HG03432 (cell line): ENCODE measurements at regions not wholly inside any gene's neighbourhood (a gene's known extent, or its start where the extent isn't known, plus 50 kb on each side); places are given as distances from the start of the nearest gene placed in this dataset.
"Not testable (repeated sequence)": the region's sequence is repeated elsewhere in the genome, so short reads cannot be mapped to it uniquely, and the experiment has no call there.

ENCODE experiments used
- ATAC-seq: cut with Tn5 transposase; IDR thresholded peaks from one replicate; pipeline ENCODE4 v1.9.1; 2021; ENCODE audit warnings: mild to moderate bottlenecking, moderate library complexity; ENCODE audit not compliant: unreplicated experiment

DNA sequence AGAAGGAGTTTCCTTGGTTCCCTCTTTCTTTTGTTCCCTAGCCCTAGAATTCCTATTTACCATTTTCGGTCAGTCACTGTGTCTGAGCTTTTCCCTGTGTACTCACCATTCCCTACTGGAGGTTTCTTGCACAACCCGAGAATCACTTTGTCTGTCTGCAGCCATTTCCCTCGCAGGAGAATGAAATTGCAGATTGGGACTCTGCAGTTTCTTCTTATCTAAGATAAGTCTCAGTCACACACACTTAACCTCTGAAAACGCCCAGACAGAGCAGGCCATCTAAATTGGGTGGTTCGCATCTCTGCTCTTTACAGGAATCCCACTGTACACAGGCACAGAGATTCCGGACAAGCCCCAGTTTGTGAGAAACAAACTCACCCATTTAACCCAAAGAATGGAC lies 58.6 kb upstream of the CNTNAP2 start:
- ATAC-seq, result no peak

DNA sequence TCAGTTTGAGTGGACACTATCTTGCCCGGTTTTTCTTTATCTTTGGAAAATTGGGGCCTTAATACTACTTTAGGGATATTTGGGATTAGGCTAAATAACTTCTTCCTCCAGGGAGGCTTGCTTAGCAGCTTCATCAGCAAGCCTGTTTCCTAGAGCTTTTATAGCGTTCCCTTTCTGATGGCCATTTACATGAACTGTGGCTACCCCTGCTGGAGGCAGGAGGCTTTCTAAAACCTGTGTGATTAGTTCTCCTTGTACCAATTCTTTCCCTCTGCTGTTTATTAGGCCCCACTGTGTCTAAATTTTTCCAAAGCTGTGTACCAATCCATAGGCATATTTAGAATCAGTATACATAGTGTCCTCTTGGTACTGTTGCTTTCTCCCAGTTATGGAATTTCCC lies 61.7 kb upstream of the CNTNAP2 start:
- ATAC-seq, result no peak

DNA sequence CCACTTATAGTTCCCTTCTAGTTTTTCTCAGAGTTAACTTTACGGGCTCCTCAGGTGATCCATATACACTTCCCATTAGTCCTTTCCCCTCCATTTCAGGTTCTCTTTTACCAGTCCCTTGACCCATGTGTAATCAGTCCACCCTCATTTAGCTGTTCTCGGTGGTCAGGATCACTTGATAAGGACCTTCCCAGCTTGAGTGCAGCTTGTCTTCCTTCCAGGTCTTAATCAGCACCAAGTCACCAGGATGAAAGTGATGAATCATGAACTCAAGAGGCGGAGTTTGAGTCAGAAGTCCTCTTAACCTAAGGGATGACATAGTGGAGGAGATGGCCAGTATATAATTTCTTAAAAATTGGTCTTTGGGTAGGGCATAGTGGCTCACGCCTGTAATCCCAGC lies 63.1 kb upstream of the CNTNAP2 start:
- ATAC-seq, result no peak

DNA sequence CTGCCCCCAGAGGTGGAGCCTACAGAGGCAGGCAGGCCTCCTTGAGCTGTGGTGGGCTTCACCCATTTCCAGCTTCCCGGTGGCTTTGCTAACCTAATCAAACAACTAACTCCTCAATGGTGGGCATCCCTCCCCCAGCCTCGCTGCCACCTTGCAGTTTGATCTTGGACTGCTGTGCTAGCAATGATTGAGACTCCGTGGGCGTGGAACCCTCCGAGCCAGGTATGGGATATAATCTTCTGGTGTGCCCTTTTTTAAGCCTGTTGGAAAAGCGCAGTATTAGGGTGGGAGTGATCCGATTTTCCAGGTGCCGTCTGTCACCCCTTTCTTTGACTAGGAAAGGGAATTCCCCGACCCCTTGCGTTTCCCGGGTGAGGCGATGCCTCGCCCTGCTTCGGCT lies 73.3 kb upstream of the CNTNAP2 start:
- not testable (repeated sequence) for ATAC-seq

DNA sequence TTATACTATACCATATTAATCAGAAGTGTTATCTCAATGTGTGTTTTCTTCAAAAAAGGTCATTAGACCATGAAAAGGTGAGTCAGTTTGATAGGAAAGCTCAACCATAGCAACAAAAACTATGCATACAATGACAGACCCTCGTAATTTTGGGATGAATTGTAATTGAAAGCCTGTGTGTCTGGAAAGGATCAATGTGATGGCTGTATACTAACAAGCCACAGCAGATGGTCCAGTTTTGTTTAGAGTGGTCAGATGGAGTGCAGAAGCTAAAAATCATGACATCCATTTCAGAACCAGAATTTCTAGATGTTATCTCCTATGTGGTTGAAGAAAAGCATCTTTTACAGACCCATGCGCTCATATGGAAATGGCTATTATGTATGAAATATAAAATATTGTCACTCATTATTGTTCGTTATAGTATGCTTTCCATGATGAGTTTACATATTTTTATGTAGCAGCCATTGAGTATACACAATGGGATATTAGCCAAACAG lies 88.3 kb upstream of the CNTNAP2 start:
- ATAC-seq, result no peak

DNA sequence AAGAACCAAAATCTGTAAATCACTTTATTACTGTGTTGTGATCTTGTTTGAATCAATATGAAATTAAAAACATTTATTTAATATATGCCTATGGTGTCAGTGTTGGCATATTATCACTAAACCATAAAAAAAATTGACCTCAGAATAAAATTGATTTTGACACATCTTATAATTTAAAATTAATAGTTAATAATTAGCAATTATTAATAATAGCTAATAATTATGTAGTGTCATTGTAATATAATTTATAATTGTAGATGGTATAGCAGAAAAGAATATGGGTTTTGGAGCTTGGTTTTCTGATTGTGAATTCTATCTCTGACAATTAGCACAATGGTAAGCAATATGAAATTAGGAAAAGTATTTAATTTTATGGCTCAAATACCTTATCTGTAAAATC lies 89.4 kb upstream of the CNTNAP2 start:
- no peak for ATAC-seq

DNA sequence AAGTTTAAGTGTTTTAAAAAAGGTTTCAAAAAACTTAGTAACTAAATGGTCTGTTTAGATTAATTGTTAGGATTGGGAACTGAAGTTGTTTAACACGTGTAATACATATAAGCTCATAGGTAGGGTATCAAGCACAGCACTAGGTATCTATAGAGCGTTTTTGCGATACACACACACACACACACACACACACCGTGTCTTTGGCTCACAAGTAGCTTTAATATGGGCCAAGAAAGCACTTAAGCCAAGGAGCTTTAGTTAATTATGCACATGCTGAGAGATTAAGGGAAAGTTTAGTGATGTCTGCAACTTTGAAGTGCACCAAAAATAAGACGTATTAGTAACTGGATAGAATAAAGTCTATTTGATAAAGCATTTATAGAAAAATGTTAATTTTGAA lies 93.8 kb upstream of the CNTNAP2 start:
- ATAC-seq, result no peak

DNA sequence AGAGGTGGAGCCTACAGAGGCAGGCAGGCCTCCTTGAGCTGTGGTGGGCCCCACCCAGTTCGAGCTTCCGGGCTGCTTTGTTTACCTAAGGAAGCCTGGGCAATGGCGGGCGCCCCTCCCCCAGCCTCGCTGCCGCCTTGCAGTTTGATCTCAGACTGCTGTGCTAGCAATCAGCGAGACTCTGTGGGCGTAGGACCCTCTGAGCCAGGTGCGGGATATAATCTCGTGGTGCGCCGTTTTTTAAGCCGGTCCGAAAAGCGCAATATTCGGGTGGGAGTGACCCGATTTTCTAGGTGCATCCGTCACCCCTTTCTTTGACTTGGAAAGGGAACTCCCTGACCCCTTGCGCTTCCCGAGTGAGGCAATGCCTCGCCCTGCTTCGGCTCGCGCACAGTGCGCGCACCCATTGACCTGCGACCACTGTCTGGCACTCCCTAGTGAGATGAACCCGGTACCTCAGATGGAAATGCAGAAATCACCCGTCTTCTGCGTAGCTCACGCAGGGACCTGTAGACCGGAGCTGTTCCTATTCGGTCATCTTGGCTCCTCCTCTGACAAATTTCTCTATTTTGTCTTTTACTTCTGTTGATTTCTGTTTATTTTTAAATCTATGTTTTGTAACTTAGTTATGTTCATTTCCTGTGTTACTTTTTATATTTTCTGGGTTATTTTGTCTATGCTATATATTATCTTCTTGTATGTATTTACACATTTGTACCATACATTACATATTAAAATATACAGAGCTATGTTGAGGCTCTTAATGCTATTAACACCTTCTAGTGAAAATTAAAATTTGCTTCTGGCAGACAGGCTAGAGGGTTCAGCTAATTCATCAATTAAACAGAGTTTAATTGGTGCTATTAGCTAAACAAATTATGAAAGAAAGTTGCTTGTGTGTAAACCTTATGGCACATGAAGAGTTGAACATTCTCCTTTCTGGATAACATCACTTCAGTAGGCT lies 97.3 kb upstream of the CNTNAP2 start:
- ATAC-seq, result not testable (repeated sequence)

DNA sequence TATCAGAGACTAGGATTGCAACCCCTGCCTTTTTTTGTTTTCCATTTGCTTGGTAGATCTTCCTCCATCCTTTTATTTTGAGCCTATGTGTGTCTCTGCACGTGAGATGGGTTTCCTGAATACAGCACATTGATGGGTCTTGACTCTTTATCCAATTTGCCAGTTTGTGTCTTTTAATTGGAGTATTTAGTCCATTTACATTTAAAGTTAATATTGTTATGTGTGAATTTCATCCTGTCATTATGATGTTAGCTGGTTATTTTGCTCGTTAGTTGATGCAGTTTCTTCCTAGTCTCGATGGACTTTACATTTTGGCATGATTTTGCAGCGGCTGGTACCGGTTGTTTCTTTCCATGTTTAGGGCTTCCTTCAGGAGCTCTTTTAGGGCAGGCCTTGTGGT lies 99.2 kb upstream of the CNTNAP2 start:
- not testable (repeated sequence) for ATAC-seq

DNA sequence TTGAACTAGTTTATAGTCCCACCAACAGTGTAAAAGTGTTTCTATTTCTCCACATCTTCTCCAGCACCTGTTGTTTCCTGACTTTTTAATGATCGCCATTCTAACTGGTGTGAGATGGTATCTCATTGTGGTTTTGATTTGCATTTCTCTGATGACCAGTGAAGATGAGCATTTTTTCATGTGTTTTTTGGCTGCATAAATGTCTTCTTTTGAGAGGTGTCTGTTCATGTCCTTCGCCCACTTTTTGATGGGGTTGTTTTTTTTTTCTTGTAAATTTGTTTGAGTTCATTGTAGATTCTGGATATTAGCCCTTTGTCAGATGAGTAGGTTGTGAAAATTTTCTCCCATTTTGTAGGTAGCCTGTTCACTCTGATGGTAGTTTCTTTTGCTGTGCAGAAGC lies 102.4 kb upstream of the CNTNAP2 start:
- ATAC-seq, result not testable (repeated sequence)

DNA sequence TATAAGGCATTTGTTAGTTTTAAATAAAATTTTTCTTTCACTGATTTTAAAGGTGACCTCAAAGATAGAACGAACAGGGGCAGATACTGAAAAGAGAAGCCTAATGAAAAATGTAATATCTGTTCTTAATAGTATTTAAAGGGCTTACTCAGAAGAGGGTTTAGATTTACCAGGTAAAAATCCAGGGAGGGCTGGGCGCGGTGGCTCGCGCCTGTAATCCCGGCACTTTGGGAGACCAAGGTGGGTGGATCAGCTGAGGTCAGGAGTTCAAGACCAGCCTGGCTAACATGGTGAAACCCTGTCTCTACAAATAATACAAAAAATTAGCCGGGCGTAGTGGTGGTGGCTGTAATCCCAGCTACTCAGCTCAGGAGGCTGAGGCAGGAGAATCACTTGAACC lies 108.3 kb upstream of the CNTNAP2 start:
- ATAC-seq, result no peak

DNA sequence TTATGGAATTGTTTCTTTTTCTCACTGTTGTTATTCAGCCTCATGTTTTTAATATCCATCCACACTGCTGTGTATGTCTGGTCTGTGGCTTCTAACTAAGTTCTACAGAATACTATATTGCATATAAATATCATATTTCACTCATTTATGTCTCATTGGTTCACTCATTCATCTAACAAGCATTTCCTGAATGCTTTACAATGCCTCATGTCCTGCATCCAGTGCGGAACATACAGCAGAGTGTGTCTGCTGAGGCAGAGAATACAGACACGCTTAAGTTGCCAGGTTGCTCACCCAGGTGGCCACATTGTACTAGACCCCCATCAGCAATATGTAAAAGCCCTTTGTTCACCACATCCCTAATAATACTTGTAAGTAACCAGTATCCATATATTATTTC lies 111.8 kb upstream of the CNTNAP2 start:
- no peak for ATAC-seq

DNA sequence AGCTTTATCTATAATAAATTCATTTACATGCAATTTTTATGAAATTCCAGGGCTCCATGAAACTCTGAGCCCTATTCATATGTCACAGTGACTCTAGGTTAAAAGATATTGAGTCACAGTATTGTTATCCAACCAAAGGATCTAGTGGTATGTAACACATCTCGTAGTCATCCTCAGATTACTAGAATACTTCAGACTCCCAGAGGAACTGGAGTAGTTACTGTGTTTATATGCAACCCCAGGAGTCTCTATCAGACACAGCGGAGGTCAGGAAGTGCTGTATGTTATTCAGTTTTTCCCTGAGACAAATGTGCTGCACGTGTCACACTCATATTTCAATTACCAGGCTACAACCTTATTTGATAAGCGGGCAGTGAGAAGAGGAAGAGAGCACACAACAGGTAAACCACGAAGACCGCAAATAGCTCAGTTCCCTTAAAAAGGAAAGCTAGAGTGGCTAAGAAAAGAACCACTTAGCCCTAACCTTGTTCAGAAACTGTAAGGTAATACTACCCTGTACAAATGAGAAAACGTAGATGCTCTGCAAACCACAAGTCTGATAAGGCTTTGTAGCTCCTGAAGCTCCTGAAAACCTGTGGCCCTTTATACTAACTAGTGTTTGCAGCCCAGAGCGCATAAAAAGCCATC lies 114.0 kb upstream of the CNTNAP2 start:
- peak; percentile 93 for ATAC-seq

DNA sequence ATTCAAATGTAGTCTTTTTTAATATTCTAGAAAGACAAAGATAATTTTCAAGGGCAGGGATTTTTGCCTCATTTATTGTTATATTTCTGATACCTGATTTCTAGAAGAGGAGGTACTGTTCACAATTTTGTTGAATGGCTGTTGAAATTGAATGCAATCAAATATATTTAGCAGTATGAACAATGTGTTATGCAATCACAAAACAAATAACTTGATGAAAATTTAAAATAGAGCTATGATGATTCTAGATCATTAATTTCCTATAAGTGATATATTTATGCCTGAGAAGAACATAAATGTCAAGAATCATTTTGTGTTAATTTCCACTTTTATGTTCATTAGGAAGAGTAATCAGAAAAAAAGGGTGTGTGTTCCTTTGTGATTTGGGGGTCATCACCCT lies 114.6 kb upstream of the CNTNAP2 start:
- ATAC-seq, result no peak

DNA sequence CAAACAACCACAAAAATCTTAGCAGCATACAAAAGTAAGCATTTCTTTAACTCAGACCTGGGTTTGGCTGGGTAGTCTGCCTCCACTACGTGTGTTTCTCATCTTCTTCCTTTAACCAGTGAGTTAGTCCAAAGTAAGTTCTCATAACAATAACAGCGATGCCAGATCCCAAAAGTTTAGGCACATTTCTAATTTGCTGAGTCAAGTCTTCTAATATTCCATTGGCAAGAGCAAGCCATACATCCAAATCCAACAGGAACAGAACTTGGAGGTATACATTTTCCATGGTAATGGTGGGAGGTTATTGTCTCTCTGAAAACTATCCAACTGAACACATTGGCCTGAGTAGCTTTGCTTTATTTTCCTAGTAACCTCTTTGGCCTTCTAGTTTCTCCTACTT lies 115.7 kb upstream of the CNTNAP2 start:
- ATAC-seq, result no peak

DNA sequence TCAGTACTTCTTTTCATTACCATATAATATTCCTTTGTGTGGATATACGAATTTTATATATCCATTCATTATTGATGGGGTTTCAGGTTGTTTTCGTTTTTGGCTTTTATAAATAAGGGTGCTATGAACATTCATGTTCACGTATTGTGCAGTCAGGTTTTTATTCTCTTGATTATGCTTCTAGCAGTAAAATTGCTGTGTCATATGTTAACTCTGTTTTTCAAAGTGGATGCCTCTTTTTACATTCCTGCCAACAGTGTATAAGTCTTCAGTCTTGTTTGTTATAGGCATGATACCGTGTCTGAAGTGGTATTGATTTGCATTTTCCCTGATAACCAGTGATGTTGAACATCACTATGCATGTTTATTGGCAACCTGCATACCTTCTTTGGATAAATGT lies 127.1 kb upstream of the CNTNAP2 start:
- ATAC-seq, result no peak

DNA sequence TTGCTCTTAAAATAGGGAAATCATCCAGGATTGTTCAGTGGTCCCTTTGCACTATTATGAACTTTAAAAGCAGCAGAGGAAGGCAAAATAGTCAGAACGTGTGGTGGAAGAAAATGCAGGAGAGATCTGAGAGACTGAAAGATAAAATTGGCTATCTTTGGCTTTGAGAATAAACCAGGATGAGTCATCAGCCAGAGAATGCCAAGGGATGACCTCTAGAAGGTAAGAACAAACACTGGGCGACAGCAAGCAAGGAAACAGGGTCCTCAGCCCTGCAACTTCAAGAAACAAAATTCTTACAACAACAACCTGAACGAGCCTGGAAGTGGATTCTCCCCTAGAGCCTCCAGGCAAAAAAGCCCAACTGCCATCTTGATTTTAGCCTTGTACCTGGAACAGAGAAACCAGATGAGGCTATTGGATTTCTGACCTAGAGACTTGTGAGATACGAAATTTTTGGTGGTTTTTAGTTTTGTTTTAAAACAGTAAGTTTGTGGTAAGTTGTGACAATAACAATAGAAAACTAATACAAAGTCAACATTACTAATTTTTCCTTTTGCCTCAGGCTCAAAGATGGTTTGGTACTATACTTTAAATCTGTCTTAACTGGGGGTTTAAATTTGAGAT lies 130.2 kb upstream of the CNTNAP2 start:
- ATAC-seq, result no peak

DNA sequence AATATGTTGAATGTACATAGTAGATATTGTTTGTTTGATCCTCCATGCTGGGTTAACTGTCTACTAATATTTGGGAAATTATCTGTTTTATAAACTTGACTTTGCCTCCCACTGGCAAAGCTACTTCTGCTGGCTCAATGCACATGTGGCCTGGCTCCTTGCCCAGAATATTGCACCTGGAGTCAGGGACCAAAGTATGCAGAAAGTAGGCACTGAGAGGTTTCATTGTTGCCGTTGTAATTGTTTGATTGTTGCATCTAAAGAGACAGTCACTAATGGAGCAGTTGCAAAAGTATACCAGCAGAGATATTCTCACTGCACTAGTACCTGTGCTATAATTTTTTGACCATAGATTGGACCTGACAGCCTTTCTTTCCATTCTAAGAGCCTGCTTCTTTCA lies 137.8 kb upstream of the CNTNAP2 start:
- ATAC-seq, result no peak

DNA sequence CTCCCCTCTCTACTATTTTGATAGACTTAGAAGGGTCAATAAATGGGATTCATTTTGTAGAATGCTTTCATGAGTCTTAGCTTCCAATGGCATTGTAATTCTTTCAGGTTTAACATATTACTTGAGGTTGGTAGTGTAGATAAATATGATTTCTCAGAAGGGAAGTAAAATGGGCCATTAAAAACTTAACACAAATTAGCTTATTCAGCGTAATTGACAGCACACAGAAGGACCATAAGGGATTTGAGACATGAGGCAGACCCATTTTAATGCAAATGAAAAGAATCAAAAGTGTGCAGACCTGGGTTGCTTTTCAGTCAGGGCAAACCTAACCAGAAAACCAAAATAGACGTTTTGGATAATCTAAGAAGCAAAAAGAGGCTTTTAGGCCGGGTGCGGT lies 156.6 kb upstream of the CNTNAP2 start:
- no peak for ATAC-seq

DNA sequence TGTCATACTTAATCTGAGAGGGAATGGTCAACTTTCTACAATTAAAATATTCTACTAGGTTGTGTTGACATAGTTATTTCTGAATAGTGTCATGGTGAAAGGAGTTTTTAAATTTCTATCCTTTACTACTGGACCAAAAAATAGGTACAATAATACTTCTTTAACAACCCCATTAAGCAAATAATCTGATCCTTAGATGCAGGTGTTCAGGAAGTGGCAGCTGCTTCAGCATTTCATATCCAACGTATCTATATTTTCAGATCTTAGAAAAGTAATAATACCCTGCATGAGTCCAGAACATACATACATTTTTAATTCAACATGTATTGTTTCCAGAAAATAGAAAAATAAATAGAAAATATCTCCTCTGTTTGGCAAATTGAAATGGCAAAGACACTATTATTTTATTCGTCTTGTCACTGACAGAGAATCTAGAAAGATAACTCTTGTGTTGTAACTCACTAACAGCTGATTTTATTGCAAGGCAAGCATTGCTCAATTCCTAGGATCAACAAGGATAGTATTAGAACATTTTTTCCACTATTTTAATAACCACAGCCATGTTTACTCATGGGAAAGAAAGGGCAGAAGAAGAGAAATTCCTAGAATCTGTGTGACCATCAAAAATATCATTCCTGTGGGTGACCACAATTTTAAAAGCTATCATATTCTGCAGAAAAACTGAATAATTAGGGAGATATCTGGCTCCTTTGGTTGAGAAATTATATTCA lies 159.3 kb upstream of the CNTNAP2 start:
- no peak for ATAC-seq

DNA sequence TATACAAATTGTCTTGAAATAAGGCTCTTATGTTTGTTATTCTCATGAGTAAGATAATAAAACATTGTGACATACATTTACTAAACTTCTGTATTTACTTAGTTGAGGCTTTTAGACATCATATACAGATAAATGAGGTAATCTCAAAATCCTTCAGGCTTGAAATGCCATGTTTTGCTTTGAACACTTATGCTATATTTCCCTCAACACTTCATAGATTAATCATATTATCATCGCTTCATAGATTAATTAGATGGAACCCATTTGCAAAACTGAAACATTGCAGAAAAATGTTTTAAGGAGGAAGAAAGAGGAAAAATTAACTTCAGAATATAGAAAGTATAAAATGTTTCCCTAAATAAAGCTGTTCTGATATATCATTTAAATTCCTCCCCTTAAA lies 165.0 kb upstream of the CNTNAP2 start:
- no peak for ATAC-seq
